ENCODE measurements at regions not wholly inside any gene's neighbourhood (a gene's known extent, or its start where the extent isn't known, plus 50 kb on each side); places are given as distances from the start of the nearest gene placed in this dataset.

DNA sequence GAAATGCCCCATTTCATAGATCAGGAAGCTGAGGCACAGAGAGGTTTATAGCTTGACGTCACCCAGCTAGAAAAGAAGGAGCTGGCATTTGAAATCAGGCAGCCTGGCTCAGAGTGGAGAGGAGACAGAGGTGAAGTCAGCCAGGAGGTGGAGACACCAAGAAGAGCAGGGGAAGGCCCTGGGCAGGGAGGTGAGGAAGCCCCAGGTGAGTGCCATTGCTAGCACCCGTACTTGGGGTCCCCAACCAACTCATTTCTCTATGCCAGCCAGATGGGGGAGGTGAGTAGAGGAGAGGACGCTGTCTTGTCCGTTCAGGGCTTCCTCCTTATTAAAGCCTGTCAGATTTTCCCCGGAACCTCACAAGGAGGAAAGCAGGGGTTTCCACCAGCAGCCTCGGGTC is 149.6 kb upstream of the TLE3 start:
- TF ChIP-seq CTCF (IDR thresholded peaks at IDR 0.05) (no peak), EZH2 (IDR thresholded peaks at IDR 0.05) (no peak), EZH2phosphoT487 (IDR thresholded peaks at IDR 0.05) (no peak)
